Fibroblast of villous mesenchyme (primary cell): ENCODE measurements at regions not wholly inside any gene's neighbourhood (a gene's known extent, or its start where the extent isn't known, plus 50 kb on each side); places are given as distances from the start of the nearest gene placed in this dataset.
"Not testable (repeated sequence)": the region's sequence is repeated elsewhere in the genome, so short reads cannot be mapped to it uniquely, and the experiment has no call there.

ENCODE experiments used
- DNase-seq: peaks from one replicate; pipeline ENCODE4 v3.0.0-alpha.2; 2010; ENCODE audit warnings: low read depth
- H3K4me3 ChIP-seq: 2 replicates; pipeline ENCODE4 v1.5.1; 2011; ENCODE audit warnings: low read depth, mild to moderate bottlenecking, low read length

GRCh38 chr16:22572331-22573224 is 61.9 kb downstream of the NPIPB5 start:
- DNase-seq, H3K4me3 ChIP-seq: not testable (repeated sequence)

- DNase-seq, H3K4me3 ChIP-seq: not testable (repeated sequence)
Measured at GRCh38 chr16:22573225-22573530, 62.5 kb downstream of the NPIPB5 start.

GRCh38 chr16:22576506-22576905 is 65.8 kb downstream of the NPIPB5 start:
- not testable (repeated sequence) for H3K4me3 ChIP-seq, DNase-seq

GRCh38 chr16:22583195-22583594 is 72.5 kb downstream of the NPIPB5 start:
- H3K4me3 ChIP-seq, DNase-seq: not testable (repeated sequence)

GRCh38 chr16:22584459-22584858 is 73.8 kb downstream of the NPIPB5 start:
- not testable (repeated sequence) for DNase-seq, H3K4me3 ChIP-seq

- not testable (repeated sequence) for H3K4me3 ChIP-seq, DNase-seq
Measured at GRCh38 chr16:22584941-22585340, 74.2 kb downstream of the NPIPB5 start.

- not testable (repeated sequence) for H3K4me3 ChIP-seq
- DNase-seq = peak; percentile 54
Measured at GRCh38 chr16:22585431-22585830, 74.7 kb downstream of the NPIPB5 start.

GRCh38 chr16:22586732-22587131 is 76.0 kb downstream of the NPIPB5 start:
- not testable (repeated sequence) for H3K4me3 ChIP-seq, DNase-seq

GRCh38 chr16:22589757-22590156 is 79.1 kb downstream of the NPIPB5 start:
- not testable (repeated sequence) for DNase-seq, H3K4me3 ChIP-seq

GRCh38 chr16:22596445-22597045 is 85.9 kb downstream of the NPIPB5 start:
- not testable (repeated sequence) for DNase-seq

GRCh38 chr16:22603744-22604143 is 93.1 kb downstream of the NPIPB5 start:
- DNase-seq, H3K4me3 ChIP-seq: not testable (repeated sequence)

More at GRCh38 chr16:22596445-22597045, 85.9 kb downstream of the NPIPB5 start:
- not testable (repeated sequence) for H3K4me3 ChIP-seq

GRCh38 chr16:22606619-22607018 is 95.9 kb downstream of the NPIPB5 start:
- H3K4me3 ChIP-seq, DNase-seq: not testable (repeated sequence)

- H3K4me3 ChIP-seq, DNase-seq: not testable (repeated sequence)
Measured at GRCh38 chr16:22609798-22610197, 99.1 kb downstream of the NPIPB5 start.

- DNase-seq, H3K4me3 ChIP-seq: not testable (repeated sequence)
Measured at GRCh38 chr16:22611128-22611527, 100.4 kb downstream of the NPIPB5 start.
